K562 (cell line): ENCODE measurements at regions not wholly inside any gene's neighbourhood (a gene's known extent, or its start where the extent isn't known, plus 50 kb on each side); places are given as distances from the start of the nearest gene placed in this dataset.

ENCODE experiments used
- ATAC-seq: fragments of 200-7000 bp; cut with Tn5 transposase; 3 replicates; pipeline ENCODE4 v1.9.1; 2020; ENCODE audit warnings: moderate library complexity
- BruUV-seq: library from RNA; stranded (reverse); fragments of 400-500 nt; replicated peaks from 2 replicates; lab custom pipeline; 2021; lab: Mats Ljungman, UMichigan
- CTCF ChIA-PET: fragments of 300-600 bp; formaldehyde crosslinking; extraction: SDS; loops from one replicate; lab custom pipeline; 2021; ENCODE audit warnings: low intra/inter-chr PET ratio; lab: Yijun Ruan, JAX
- POLR2A ChIA-PET: fragments of 300-600, 350-650 bp; sonication (Branson Sonifier 250); formaldehyde crosslinking; extraction: SDS; loops from one replicate; lab custom pipeline; 2021; ENCODE audit warnings: antibody characterized with exemption, inconsistent platforms; lab: Yijun Ruan, JAX
- DNase-seq, 4 experiments: peaks; one replicate each; pipeline versions ENCODE4 v3.0.0 to v3.0.0-alpha.2; 2011 to 2018; ENCODE audit warnings: low spot score in 3 of 4, mixed read lengths in 3 of 4; ENCODE audit errors: extremely low read depth in 1 of 4
- FAIRE-seq: peaks from 2 replicates; lab custom pipeline; 2011; peaks lifted over from hg19 to GRCh38; lab: Jason Lieb, UNC
- H2AFZ ChIP-seq: 2 replicates; pipeline ENCODE4 v1.6.0; 2011; ENCODE audit warnings: low read depth, low read length, control low read depth, inconsistent platforms
- H3K27ac ChIP-seq: fragments of 200-600 bp; 3 replicates; pipeline ENCODE4 v1.8.0; 2011; ENCODE audit warnings: low read depth, mild to moderate bottlenecking, control low read depth, inconsistent platforms, low read length, moderate library complexity, mixed read lengths; ENCODE audit errors: extremely low read depth
- H3K27me3 ChIP-seq, 2 experiments: fragments of 300-600 bp in 1 of 2; 2 replicates in 1 of 2; 3 replicates in 1 of 2; pipeline versions ENCODE4 v1.6.0 to v1.8.0; 2011; ENCODE audit warnings: inconsistent platforms in 2 of 2, low read length in 2 of 2, mild to moderate bottlenecking in 1 of 2, mixed read lengths in 1 of 2, moderate library complexity in 1 of 2; ENCODE audit not compliant: control insufficient read depth in 2 of 2, insufficient read depth in 2 of 2
- H3K36me3 ChIP-seq: fragments of 300-600 bp; 3 replicates; pipeline ENCODE4 v1.8.0; 2011; ENCODE audit warnings: mild to moderate bottlenecking, low read length, inconsistent platforms; ENCODE audit not compliant: control insufficient read depth, insufficient read depth
- H3K4me1 ChIP-seq, 2 experiments: fragments of 200-600 bp in 1 of 2; replicated peaks in 1 of 2; 2 replicates in 1 of 2; 3 replicates in 1 of 2; pipeline versions ENCODE4 v1.5.1 to v1.8.0; 2011; ENCODE audit warnings: inconsistent platforms in 2 of 2, low read length in 2 of 2, mild to moderate bottlenecking in 1 of 2, mixed read lengths in 1 of 2, moderate library complexity in 1 of 2; ENCODE audit not compliant: control insufficient read depth in 2 of 2, insufficient read depth in 2 of 2
- H3K4me2 ChIP-seq: 2 replicates; pipeline ENCODE4 v1.6.1; 2011; ENCODE audit warnings: low read length, control low read depth, inconsistent platforms, mixed read lengths; ENCODE audit not compliant: insufficient read depth
- H3K4me3 ChIP-seq: fragments of 200-600 bp; sonication (generic), shearing (Covaris generic); 2 replicates; pipeline ENCODE4 v1.5.1; 2016; ENCODE audit warnings: control low read depth, inconsistent platforms
- H3K79me2 ChIP-seq: fragments of 200-600 bp; 3 replicates; pipeline ENCODE4 v1.8.0; 2011; ENCODE audit warnings: low read length, inconsistent platforms; ENCODE audit not compliant: control insufficient read depth, insufficient read depth
- H3K9ac ChIP-seq, 2 experiments: 2 replicates each; pipeline versions ENCODE4 v1.6.0 to v1.6.1; 2011; ENCODE audit warnings: low read depth in 2 of 2, low read length in 2 of 2, control low read depth in 1 of 2, inconsistent platforms in 1 of 2, mild to moderate bottlenecking in 1 of 2, mixed read lengths in 1 of 2; ENCODE audit not compliant: insufficient read depth in 1 of 2
- H3K9me1 ChIP-seq: one replicate; pipeline ENCODE4 v1.6.0; 2011; ENCODE audit warnings: inconsistent platforms, mild to moderate bottlenecking, low read length, moderate library complexity; ENCODE audit not compliant: control insufficient read depth, insufficient read depth
- H3K9me3 ChIP-seq: replicated peaks from 2 replicates; pipeline ENCODE4 v1.5.1; 2011; ENCODE audit warnings: low read depth, low read length, inconsistent platforms; ENCODE audit not compliant: control insufficient read depth, insufficient read depth
- H4K20me1 ChIP-seq: replicated peaks from 2 replicates; pipeline ENCODE4 v1.6.1; 2011; ENCODE audit warnings: low read length, inconsistent platforms, mixed read lengths; ENCODE audit not compliant: control insufficient read depth, insufficient read depth
- E2F6 ChIP-seq, 2 experiments: IDR thresholded peaks; 2 replicates each; pipeline ENCODE4 v1.6.1; 2011; ENCODE audit warnings: borderline replicate concordance in 1 of 2, control low read depth in 1 of 2, low read depth in 1 of 2, low read length in 1 of 2, mild to moderate bottlenecking in 1 of 2, mixed read lengths in 1 of 2, moderate library complexity in 1 of 2; ENCODE audit not compliant: insufficient read depth in 1 of 2, insufficient read length in 1 of 2, poor library complexity in 1 of 2, severe bottlenecking in 1 of 2; ENCODE audit errors: extremely low read depth in 1 of 2
- GATA2 ChIP-seq: sonication (generic); formaldehyde crosslinking; IDR thresholded peaks from 2 replicates; pipeline ENCODE4 v1.4.0; 2020; ENCODE audit warnings: mild to moderate bottlenecking, missing genetic modification reagents
- KLF16 ChIP-seq: IDR thresholded peaks from 2 replicates; pipeline ENCODE4 v1.6.1; 2016; ENCODE audit warnings: antibody characterized with exemption
- KLF6 ChIP-seq: fragments of 250-450 bp; sonication (Bioruptor Pico); IDR thresholded peaks from 2 replicates; pipeline ENCODE4 v1.4.0; 2020; ENCODE audit warnings: mild to moderate bottlenecking, moderate library complexity, borderline replicate concordance
- MTA1 ChIP-seq: fragments of 450-650 bp; IDR thresholded peaks from 2 replicates; pipeline ENCODE4 v1.6.1; 2017; ENCODE audit warnings: borderline replicate concordance
- NCOA1 ChIP-seq: fragments of 450-650 bp; IDR thresholded peaks from 2 replicates; pipeline ENCODE4 v1.6.1; 2016; ENCODE audit warnings: low read depth
- NCOA2 ChIP-seq, 2 experiments: fragments of 450-650 bp; IDR thresholded peaks; 2 replicates each; pipeline ENCODE4 v1.6.1; 2018; ENCODE audit warnings: mild to moderate bottlenecking in 2 of 2, moderate library complexity in 1 of 2; ENCODE audit not compliant: partially characterized antibody in 2 of 2
- PHF21A ChIP-seq: fragments of 450-650 bp; IDR thresholded peaks from 2 replicates; pipeline ENCODE4 v1.6.1; 2017; ENCODE audit warnings: low read depth, borderline replicate concordance
- RBFOX2 ChIP-seq: fragments of 200-400 bp; formaldehyde crosslinking; IDR thresholded peaks from 2 replicates; pipeline ENCODE4 v1.6.1; 2017; ENCODE audit warnings: low read depth, mild to moderate bottlenecking, low read length, moderate library complexity
- RFX1 ChIP-seq: fragments of 450-650 bp; IDR thresholded peaks from 2 replicates; pipeline ENCODE4 v1.6.1; 2016; ENCODE audit warnings: mild to moderate bottlenecking, moderate library complexity
- RNF219 ChIP-seq: fragments of 250-450 bp; sonication (Bioruptor Pico); IDR thresholded peaks from 2 replicates; pipeline ENCODE4 v1.5.0; 2022; ENCODE audit warnings: mild to moderate bottlenecking
- RUNX1 ChIP-seq: sonication (generic); IDR thresholded peaks from 2 replicates; pipeline ENCODE4 v1.6.1; 2016; ENCODE audit warnings: antibody characterized with exemption, low read depth
- SMAD2 ChIP-seq: fragments of 150-350 bp; IDR thresholded peaks from 2 replicates; pipeline ENCODE4 v1.6.1; 2014; ENCODE audit warnings: low read depth, mild to moderate bottlenecking, low read length
- ZNF197 ChIP-seq: fragments of 200-800 bp; sonication (Bioruptor generic); IDR thresholded peaks from 2 replicates; pipeline ENCODE4 v1.6.1; 2016; ENCODE audit warnings: low read depth, missing genetic modification characterization, missing compliant biosample characterization
- ZNF324 ChIP-seq: fragments of 250-450 bp; sonication (Bioruptor Pico); IDR thresholded peaks from 2 replicates; pipeline ENCODE4 v1.4.0; 2020; ENCODE audit warnings: mild to moderate bottlenecking
- ZNF57 ChIP-seq: fragments of 450-650 bp; formaldehyde crosslinking; IDR thresholded peaks from 2 replicates; pipeline ENCODE4 v1.4.0; 2020; ENCODE audit warnings: mild to moderate bottlenecking, moderate library complexity
- ZNF583 ChIP-seq: fragments of 250-450 bp; sonication (Bioruptor Pico); IDR thresholded peaks from 2 replicates; pipeline ENCODE4 v1.4.0; 2020
- ZNF586 ChIP-seq: fragments of 450-650 bp; formaldehyde crosslinking; conservative IDR thresholded peaks from 2 replicates; pipeline ENCODE4 v1.4.0; 2020; ENCODE audit warnings: mild to moderate bottlenecking, moderate library complexity
- ZNF655 ChIP-seq: fragments of 250-450 bp; sonication (Bioruptor Pico); IDR thresholded peaks from 2 replicates; pipeline ENCODE4 v1.5.0; 2021
- ZNF76 ChIP-seq: fragments of 250-450 bp; sonication (Bioruptor Pico); IDR thresholded peaks from 2 replicates; pipeline ENCODE4 v1.4.0; 2020; ENCODE audit warnings: mild to moderate bottlenecking, moderate library complexity, borderline replicate concordance
- WGBS: fragments of 100-300 bp; shearing (Covaris generic); methylation state at CpG from one replicate; pipeline ENCODE4 v1.1.6; 2016; ENCODE audit warnings: low coverage, mixed read lengths; ENCODE audit not compliant: insufficient coverage; ENCODE audit errors: missing lambda C conversion rate; 5-methylcytosine and 5-hydroxymethylcytosine counted together
- in situ Hi-C: fragments of 300-500 bp; cut with MboI; formaldehyde crosslinking; loops from 4 replicates; pipeline ENCODE4 v1.15.0; 2018; ENCODE audit warnings: inconsistent platforms, mixed read lengths
- intact Hi-C: fragments of 100-400 bp; cut with micrococcal nuclease; formaldehyde crosslinking; loops from 2 replicates; pipeline ENCODE4 v1.14.2; 2022

- Histone ChIP-seq H3K9me3 (no peaks in the 10 kb centered on the region), H3K79me2 (no peaks in the 10 kb centered on the region), H3K27ac (no peak overlapping the region), H3K27me3 (no peaks in the 10 kb centered on the region), H3K4me1 (no peaks in the 10 kb centered on the region), H3K9me1 (no peaks in the 10 kb centered on the region), H3K4me2 (no peak overlapping the region), H2AFZ (no peak overlapping the region), H3K9ac (no peak overlapping the region), H3K36me3 (no peaks in the 10 kb centered on the region), H4K20me1 (no peaks in the 10 kb centered on the region; the same call in 1 of the 2 replicates), H3K4me3 (no peak overlapping the region)
- POLR2A ChIA-PET, result no interaction called here
- DNase-seq (no peak), ATAC-seq (no peak), FAIRE-seq (no peak)
- 0% methylated on average over 2 of the region's 2 CpGs for WGBS
- in situ Hi-C loops (no loop called here), intact Hi-C loops (no loop called here)
- no TSS peak for BruUV-seq
- CTCF ChIA-PET, result no interaction called here
- TF ChIP-seq NCOA2 (IDR thresholded peaks at IDR 0.05; ENCODE audit: partially characterized antibody in 2 of 2), result no peak
- no peak for TF ChIP-seq ZNF655 (CRISPR knock-in tag)
- no peak for TF ChIP-seq E2F6 (IDR thresholded peaks at IDR 0.05; ENCODE audit: borderline replicate concordance in 1 of 2, extremely low read depth in 1 of 2, insufficient read depth in 1 of 2, insufficient read length in 1 of 2, low read depth in 1 of 2, low read length in 1 of 2, poor library complexity in 1 of 2, severe bottlenecking in 1 of 2)
- TF ChIP-seq ZNF197, result no peak
- TF ChIP-seq ZNF76, result no peak
- no peak for TF ChIP-seq ZNF586
- no peak for TF ChIP-seq ZNF57 (CRISPR knock-in tag)
- TF ChIP-seq ZNF324, result no peak
- no peak for TF ChIP-seq NCOA1
- TF ChIP-seq KLF6 (CRISPR knock-in tag), result no peak
- no peak for TF ChIP-seq GATA2 (CRISPR knock-in tag)
- no peak for TF ChIP-seq RBFOX2
- TF ChIP-seq RNF219 (CRISPR knock-in tag), result no peak
- no peak for TF ChIP-seq RFX1
- no peak for TF ChIP-seq KLF16
- no peak for TF ChIP-seq MTA1
- TF ChIP-seq RUNX1, result no peak
- no peak for TF ChIP-seq SMAD2
- no peak for TF ChIP-seq PHF21A
- no peak for TF ChIP-seq ZNF583 (CRISPR knock-in tag)
Observed at GRCh38 chr10:63920926-63921325, 399.7 kb downstream of the REEP3 start.
